ENCODE measurements at regions not wholly inside any gene's neighbourhood (a gene's known extent, or its start where the extent isn't known, plus 50 kb on each side); places are given as distances from the start of the nearest gene placed in this dataset.

- no peak for DNase-seq (ENCODE audit: low read depth in 4 of 4, low spot score in 2 of 4)
Measured at GRCh38 chr5:143476601-143477211, 73.2 kb upstream of the NR3C1 start.

- no peak for DNase-seq (ENCODE audit: low read depth in 4 of 4, low spot score in 2 of 4)
Measured at GRCh38 chr5:143474616-143475015, 71.1 kb upstream of the NR3C1 start.

- no peak for DNase-seq (ENCODE audit: low read depth in 4 of 4, low spot score in 2 of 4)
Measured at GRCh38 chr5:143473481-143473880, 70.0 kb upstream of the NR3C1 start.

GRCh38 chr5:143472576-143472975 is 69.1 kb upstream of the NR3C1 start:
- no peak for DNase-seq (ENCODE audit: low read depth in 4 of 4, low spot score in 2 of 4)

GRCh38 chr5:143471666-143472464 is 68.4 kb upstream of the NR3C1 start:
- no peak for DNase-seq (ENCODE audit: low read depth in 4 of 4, low spot score in 2 of 4)

- no peak for DNase-seq (ENCODE audit: low read depth in 4 of 4, low spot score in 2 of 4)
Measured at GRCh38 chr5:143471041-143471509, 67.6 kb upstream of the NR3C1 start.

GRCh38 chr5:143470120-143470519 is 66.6 kb upstream of the NR3C1 start:
- no peak for DNase-seq (ENCODE audit: low read depth in 4 of 4, low spot score in 2 of 4)

GRCh38 chr5:143469125-143469524 is 65.6 kb upstream of the NR3C1 start:
- DNase-seq (ENCODE audit: low read depth in 4 of 4, low spot score in 2 of 4), result no peak

GRCh38 chr5:143466632-143467031 is 63.1 kb upstream of the NR3C1 start:
- no peak for DNase-seq (ENCODE audit: low read depth in 4 of 4, low spot score in 2 of 4)

GRCh38 chr5:143464723-143465490 is 61.4 kb upstream of the NR3C1 start:
- DNase-seq (ENCODE audit: low read depth in 4 of 4, low spot score in 2 of 4), result no peak

- no peak for DNase-seq (ENCODE audit: low read depth in 4 of 4, low spot score in 2 of 4)
Measured at GRCh38 chr5:143462431-143462830, 58.9 kb upstream of the NR3C1 start.

- no peak for DNase-seq (ENCODE audit: low read depth in 4 of 4, low spot score in 2 of 4)
Measured at GRCh38 chr5:143459433-143459832, 55.9 kb upstream of the NR3C1 start.

- no peak for DNase-seq (ENCODE audit: low read depth in 4 of 4, low spot score in 2 of 4)
Measured at GRCh38 chr5:143456952-143457547, 53.6 kb upstream of the NR3C1 start.

- DNase-seq (ENCODE audit: low read depth in 4 of 4, low spot score in 2 of 4), result no peak
Measured at GRCh38 chr5:143454936-143455516, 51.5 kb upstream of the NR3C1 start.

GRCh38 chr5:143453720-143454119 is 50.2 kb upstream of the NR3C1 start:
- DNase-seq (ENCODE audit: low read depth in 4 of 4, low spot score in 2 of 4), result no peak
